CD14-positive monocyte (primary cell): ENCODE measurements at regions not wholly inside any gene's neighbourhood (a gene's known extent, or its start where the extent isn't known, plus 50 kb on each side); places are given as distances from the start of the nearest gene placed in this dataset.

Experiments
- DNase-seq, 3 donors: peaks; one replicate each; pipeline ENCODE4 v3.0.0-alpha.2; 2011 to 2022
- H2AFZ ChIP-seq: 2 replicates; pipeline ENCODE4 v1.6.0; 2012; ENCODE audit warnings: mild to moderate bottlenecking, low read depth, low read length, inconsistent platforms; ENCODE audit not compliant: insufficient read depth, poor library complexity, severe bottlenecking
- H3K27ac ChIP-seq, 2 donors: 1 replicate in 1 of 2; 2 replicates in 1 of 2; pipeline ENCODE4 v1.5.1; 2012 to 2013; ENCODE audit warnings: low read length in 2 of 2, control low read depth in 1 of 2, inconsistent platforms in 1 of 2, low read depth in 1 of 2, mild to moderate bottlenecking in 1 of 2
- H3K27me3 ChIP-seq, 2 donors: one replicate each; pipeline versions ENCODE4 v1.6.0 to v1.6.1; 2011 to 2013; ENCODE audit warnings: low read length in 2 of 2; ENCODE audit not compliant: control insufficient read depth in 2 of 2, insufficient read depth in 2 of 2
- H3K36me3 ChIP-seq, 2 donors: replicated peaks in 1 of 2; 1 replicate in 1 of 2; 2 replicates in 1 of 2; pipeline versions ENCODE4 v1.5.1 to v1.6.1; 2012 to 2013; ENCODE audit warnings: low read length in 2 of 2, control low read depth in 1 of 2, inconsistent platforms in 1 of 2, mild to moderate bottlenecking in 1 of 2; ENCODE audit not compliant: insufficient read depth in 2 of 2, control insufficient read depth in 1 of 2
- H3K4me1 ChIP-seq, 2 donors: 1 replicate in 1 of 2; 2 replicates in 1 of 2; pipeline versions ENCODE4 v1.5.1 to v1.6.1; 2012 to 2013; ENCODE audit warnings: low read length in 2 of 2, control low read depth in 1 of 2, inconsistent platforms in 1 of 2, mild to moderate bottlenecking in 1 of 2, moderate library complexity in 1 of 2; ENCODE audit not compliant: insufficient read depth in 2 of 2, control insufficient read depth in 1 of 2
- H3K4me2 ChIP-seq: replicated peaks from 2 replicates; pipeline ENCODE3; 2012; ENCODE audit warnings: low read length, moderate library complexity, mild to moderate bottlenecking; ENCODE audit not compliant: poor library complexity, severe bottlenecking; ENCODE audit errors: extremely low read depth
- H3K4me3 ChIP-seq, 3 experiments: fragments of 200-600 bp in 1 of 3; sonication (generic) in 1 of 3; replicated peaks in 1 of 3; 1 replicate in 2 of 3; 2 replicates in 1 of 3; pipeline ENCODE4 v1.5.1; 2011 to 2013; ENCODE audit warnings: low read length in 3 of 3, mild to moderate bottlenecking in 3 of 3, control low read depth in 2 of 3, low read depth in 2 of 3, inconsistent platforms in 1 of 3, moderate library complexity in 1 of 3
- H3K79me2 ChIP-seq: 2 replicates; pipeline ENCODE4 v1.6.0; 2012; ENCODE audit warnings: mild to moderate bottlenecking, control low read depth, inconsistent platforms, low read length, moderate library complexity; ENCODE audit not compliant: insufficient read depth
- H3K9ac ChIP-seq: 2 replicates; pipeline ENCODE4 v1.6.0; 2017; ENCODE audit warnings: low read length, mild to moderate bottlenecking; ENCODE audit not compliant: insufficient read depth, poor library complexity, severe bottlenecking
- H3K9me3 ChIP-seq, 2 donors: replicated peaks in 1 of 2; 1 replicate in 1 of 2; 2 replicates in 1 of 2; pipeline versions ENCODE4 v1.5.1 to v1.6.1; 2012 to 2013; ENCODE audit warnings: low read length in 2 of 2, control low read depth in 1 of 2; ENCODE audit not compliant: control insufficient read depth in 1 of 2, insufficient read depth in 1 of 2
- H4K20me1 ChIP-seq: 2 replicates; pipeline ENCODE4 v1.6.0; 2012; ENCODE audit warnings: mild to moderate bottlenecking, low read length, control low read depth, moderate library complexity; ENCODE audit not compliant: insufficient read depth
- H3K27ac Mint-ChIP-seq, 7 donors: one replicate each; pipeline ENCODE4 v1.8.0; 2020; ENCODE audit warnings: mild to moderate bottlenecking in 7 of 7, mixed read lengths in 7 of 7, moderate library complexity in 6 of 7, inconsistent platforms in 2 of 7
- H3K27me3 Mint-ChIP-seq, 3 donors: one replicate each; pipeline ENCODE4 v1.8.0; 2021 to 2022; ENCODE audit warnings: low read depth in 3 of 3, mild to moderate bottlenecking in 3 of 3, mixed read lengths in 3 of 3, moderate library complexity in 3 of 3, inconsistent platforms in 1 of 3
- H3K36me3 Mint-ChIP-seq, 2 donors: one replicate each; pipeline ENCODE4 v1.8.0; 2020; ENCODE audit warnings: mixed read lengths in 2 of 2, inconsistent platforms in 1 of 2, mild to moderate bottlenecking in 1 of 2
- H3K4me1 Mint-ChIP-seq: one replicate; pipeline ENCODE4 v1.8.0; 2020; ENCODE audit warnings: mild to moderate bottlenecking, mixed read lengths
- H3K4me3 Mint-ChIP-seq, 2 donors: one replicate each; pipeline ENCODE4 v1.8.0; 2020; ENCODE audit warnings: mild to moderate bottlenecking in 2 of 2, mixed read lengths in 2 of 2, moderate library complexity in 1 of 2
- H3K9me3 Mint-ChIP-seq, 7 donors: one replicate each; pipeline ENCODE4 v1.8.0; 2020 to 2022; ENCODE audit warnings: mixed read lengths in 7 of 7, mild to moderate bottlenecking in 6 of 7, moderate library complexity in 6 of 7, inconsistent platforms in 2 of 7
- CTCF ChIP-seq: fragments of 200-600 bp; IDR thresholded peaks from one replicate; pipeline ENCODE4 v1.8.0; 2022; ENCODE audit warnings: antibody characterized with exemption, mild to moderate bottlenecking
- WGBS: methylation state at CpG from one replicate; pipeline ENCODE4 v1.1.5; 2013; ENCODE audit warnings: missing lambda C conversion rate; ENCODE audit not compliant: insufficient coverage; 5-methylcytosine and 5-hydroxymethylcytosine counted together
- intact Hi-C, 2 donors: fragments of 100-400 bp; cut with micrococcal nuclease; formaldehyde crosslinking; loops; one replicate each; pipeline versions ENCODE4 v1.15.0 to v1.15.1; 2023

GRCh38 chr4:188423039-188423438 is 283.8 kb downstream of the TRIML1 start:
- H3K27ac Mint-ChIP-seq = no peak overlapping the region
- Histone ChIP-seq H3K9ac (no peak overlapping the region), H3K27me3 (no peaks in the 10 kb centered on the region), H3K27ac (no peak overlapping the region), H3K79me2 (no peaks in the 10 kb centered on the region), H4K20me1 (no peaks in the 10 kb centered on the region), H3K36me3 (no peaks in the 10 kb centered on the region), H2AFZ (no peak overlapping the region), H3K4me2 (no peak overlapping the region), H3K4me1 (no peaks in the 10 kb centered on the region), H3K9me3 (no peaks in the 10 kb centered on the region), H3K4me3 (no peak overlapping the region)
- 95% methylated on average over 2 of the region's 4 CpGs for WGBS
- no peaks in the 10 kb centered on the region for H3K4me1 Mint-ChIP-seq
- H3K36me3 Mint-ChIP-seq = no peaks in the 10 kb centered on the region
- TF ChIP-seq CTCF = no peak
- intact Hi-C loops = no loop called here
- no peak overlapping the region for H3K4me3 Mint-ChIP-seq
- peaks cover 0 to 3% (median under 1%) of the 10 kb centered on the region in 7 donors for H3K9me3 Mint-ChIP-seq
- DNase-seq = no peak
- H3K27me3 Mint-ChIP-seq = peaks cover 0 to 1% (median 0%) of the 10 kb centered on the region in 3 donors

GRCh38 chr4:188428935-188429334 is 289.7 kb downstream of the TRIML1 start:
- no peak overlapping the region for H3K4me3 Mint-ChIP-seq
- H2AFZ ChIP-seq = no peak overlapping the region
- H3K36me3 ChIP-seq = no peaks in the 10 kb centered on the region
- no peaks in the 10 kb centered on the region for H3K27me3 ChIP-seq
- no peaks in the 10 kb centered on the region for H3K36me3 Mint-ChIP-seq
- no peak overlapping the region for H3K9ac ChIP-seq
- no peaks in the 10 kb centered on the region for H3K4me1 Mint-ChIP-seq
- no peak for TF ChIP-seq CTCF
- WGBS = 6% methylated on average over 3 of the region's 6 CpGs
- peaks cover 0 to 5% of the 10 kb centered on the region in 2 donors for H3K9me3 ChIP-seq
- no peaks in the 10 kb centered on the region for H3K4me1 ChIP-seq
- peaks cover 0 to 10% (median 6%) of the 10 kb centered on the region in 7 donors for H3K9me3 Mint-ChIP-seq
- H3K27me3 Mint-ChIP-seq = peaks cover 0 to 1% (median 0%) of the 10 kb centered on the region in 3 donors
- H3K4me3 ChIP-seq = no peak overlapping the region
- H4K20me1 ChIP-seq = no peaks in the 10 kb centered on the region
- DNase-seq = no peak
- H3K79me2 ChIP-seq = no peaks in the 10 kb centered on the region
- H3K27ac Mint-ChIP-seq = no peak overlapping the region
- no peak overlapping the region for H3K4me2 ChIP-seq
- H3K27ac ChIP-seq = no peak overlapping the region
- intact Hi-C loops = no loop called here
